ENCODE measurements at regions not wholly inside any gene's neighbourhood (a gene's known extent, or its start where the extent isn't known, plus 50 kb on each side); places are given as distances from the start of the nearest gene placed in this dataset.

DNA sequence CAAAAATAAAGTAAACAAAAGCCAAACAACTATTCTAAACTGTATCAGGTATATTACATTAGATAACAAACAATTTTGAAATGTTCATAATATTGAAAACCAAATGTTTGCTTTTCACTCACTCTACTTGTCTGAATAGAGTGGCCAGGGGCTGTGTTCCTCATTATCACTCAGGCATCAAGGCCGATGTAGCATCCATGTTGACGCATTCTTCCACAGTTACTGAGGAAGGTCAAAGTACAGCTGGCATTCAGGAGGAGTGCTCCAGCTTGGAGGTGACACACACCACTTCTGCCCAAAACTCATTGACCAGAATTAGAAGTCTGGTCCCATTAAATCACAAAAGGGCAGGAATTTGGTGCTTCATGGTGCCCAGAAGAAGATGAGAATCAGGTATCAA, 137.6 kb upstream of the MANEA start:
- Histone ChIP-seq H2BK12ac (ENCODE audit: low read depth, low read length) (no peak overlapping the region), H3K4me1 (replicated peaks in 1 of 4; ENCODE audit: control insufficient read depth in 3 of 4, insufficient read depth in 4 of 4, low read length in 3 of 4) (no peaks in the 10 kb centered on the region), H2BK15ac (ENCODE audit: low read length) (no peak overlapping the region), H4K91ac (replicated peaks; ENCODE audit: insufficient read length, low read length) (no peak overlapping the region), H3K79me1 (ENCODE audit: low read depth, low read length) (no peaks in the 10 kb centered on the region), H3K27me3 (replicated peaks in 1 of 4; ENCODE audit: control insufficient read depth in 3 of 4, extremely low read depth in 1 of 4, insufficient read depth in 3 of 4, low read length in 3 of 4) (no peaks in the 10 kb centered on the region), H4K20me1 (replicated peaks in 1 of 2; ENCODE audit: control insufficient read depth in 1 of 2, insufficient read depth in 2 of 2, low read length in 2 of 2) (no peaks in the 10 kb centered on the region), H4K8ac (ENCODE audit: extremely low read depth, insufficient read depth, low read length) (no peak overlapping the region), H3K23ac (ENCODE audit: insufficient read length) (no peak overlapping the region), H3K4me3 (ENCODE audit: extremely low read depth in 1 of 4, insufficient read depth in 2 of 4, low read depth in 3 of 4, low read length in 4 of 4) (no peak overlapping the region), H3K23me2 (ENCODE audit: low read depth, low read length) (no peaks in the 10 kb centered on the region), H2AFZ (ENCODE audit: low read length) (peak overlapping the region; percentile 91; the same call in 1 of the 2 replicates), H2BK120ac (replicated peaks; ENCODE audit: low read depth, low read length) (no peak overlapping the region), H2BK20ac (ENCODE audit: low read length) (peak overlapping the region; percentile 86; the same call in 1 of the 2 replicates), H3K56ac (replicated peaks; ENCODE audit: insufficient read length, low read depth, low read length) (no peak overlapping the region), H3K4me2 (ENCODE audit: insufficient read depth in 1 of 2, low read depth in 2 of 2, low read length in 2 of 2) (no peak overlapping the region), H2BK5ac (ENCODE audit: low read depth, low read length) (no peak overlapping the region), H4K5ac (ENCODE audit: insufficient read length, low read depth, low read length) (no peak overlapping the region), H3K36me3 (ENCODE audit: control insufficient read depth in 2 of 4, insufficient read depth in 4 of 4, low read length in 3 of 4) (no peaks in the 10 kb centered on the region), H3K4ac (replicated peaks; ENCODE audit: insufficient read length, low read depth, low read length) (peak overlapping the region; percentile 69), H3K14ac (ENCODE audit: insufficient read length) (no peak overlapping the region), H3K79me2 (ENCODE audit: control insufficient read depth in 1 of 2, insufficient read depth in 2 of 2, low read length in 2 of 2) (no peaks in the 10 kb centered on the region), H3K18ac (ENCODE audit: extremely low read depth, low read length) (no peak overlapping the region; the same call in 1 of the 2 replicates), H2AK5ac (ENCODE audit: low read depth, low read length) (no peak overlapping the region), H3K9ac (replicated peaks in 1 of 4; ENCODE audit: extremely low read depth in 1 of 4, low read depth in 3 of 4, low read length in 3 of 4) (no peak overlapping the region), H3K27ac (ENCODE audit: low read depth, low read length) (no peak overlapping the region), H3K9me3 (ENCODE audit: insufficient read depth in 2 of 2, low read depth in 1 of 2, low read length in 1 of 2) (no peaks in the 10 kb centered on the region)
- TF ChIP-seq SUZ12 (IDR thresholded peaks at IDR 0.05; ENCODE audit: low read length) = no peak
- TF ChIP-seq RFX5 (IDR thresholded peaks at IDR 0.05; ENCODE audit: borderline replicate concordance, low read depth, low read length) = no peak
- TF ChIP-seq EZH2 (IDR thresholded peaks at IDR 0.05; ENCODE audit: low read depth, low read length, severe bottlenecking) = no peak
- TF ChIP-seq POLR2AphosphoS5 (IDR thresholded peaks at IDR 0.05; ENCODE audit: low read depth, low read length) = no peak
- no peak for TF ChIP-seq JUN (IDR thresholded peaks at IDR 0.05; ENCODE audit: low read depth, low read length)
- no peak for TF ChIP-seq YY1 (IDR thresholded peaks at IDR 0.05; ENCODE audit: low read depth, low read length)
- TF ChIP-seq CREB1 (IDR thresholded peaks at IDR 0.05) = no peak
- TF ChIP-seq SP1 (IDR thresholded peaks at IDR 0.05; ENCODE audit: low read depth, low read length) = no peak
- no peak for TF ChIP-seq RNF2 (IDR thresholded peaks at IDR 0.05; ENCODE audit: borderline replicate concordance, low read depth, low read length, missing control alignments, poor library complexity, severe bottlenecking)
- no peak for TF ChIP-seq NANOG (IDR thresholded peaks at IDR 0.05; ENCODE audit: insufficient read depth, low read depth, low read length, poor library complexity, severe bottlenecking)
- FAIRE-seq = no peak
- no peak for DNase-seq (ENCODE audit: low read depth in 1 of 2, low spot score in 2 of 2)
- WGBS, 2 experiments (ENCODE audit: extremely low coverage in 1 of 2, insufficient coverage in 1 of 2, insufficient read length in 1 of 2, insufficient replicate concordance in 2 of 2, low coverage in 1 of 2, low lambda C conversion rate in 2 of 2, missing lambda C conversion rate in 1 of 2) = 97% methylated on average over 2 of the region's 2 CpGs; no CpG with 5 or more reads in 1 of the 2 experiments
- POLR2A ChIA-PET (ENCODE audit: partially characterized antibody) = no interaction called here
- CTCF ChIA-PET (ENCODE audit: partially characterized antibody) = interaction anchor here (0.6 kb wide), 1 partner anchor 16 kb away, joined by 3 read pairs; no protein-coding TSS in a partner anchor
